Ishikawa (cell line): ENCODE measurements at regions not wholly inside any gene's neighbourhood (a gene's known extent, or its start where the extent isn't known, plus 50 kb on each side); places are given as distances from the start of the nearest gene placed in this dataset.

Experiments used
- CEBPB ChIP-seq: IDR thresholded peaks from 2 replicates; pipeline ENCODE4 v1.6.1; 2012
- CREB1 ChIP-seq: IDR thresholded peaks from 2 replicates; pipeline ENCODE4 v1.6.1; 2012; ENCODE audit warnings: low read depth
- EGR1 ChIP-seq: IDR thresholded peaks from 2 replicates; pipeline ENCODE4 v1.6.1; 2012
- EP300 ChIP-seq: IDR thresholded peaks from 2 replicates; pipeline ENCODE4 v1.6.1; 2012; ENCODE audit warnings: borderline replicate concordance
- FOXM1 ChIP-seq: IDR thresholded peaks from 2 replicates; pipeline ENCODE4 v1.6.1; 2012; ENCODE audit warnings: low read depth, borderline replicate concordance
- NFIC ChIP-seq: IDR thresholded peaks from 2 replicates; pipeline ENCODE4 v1.6.1; 2012
- RAD21 ChIP-seq: IDR thresholded peaks from 2 replicates; pipeline ENCODE4 v1.6.1; 2012; ENCODE audit warnings: low read depth
- TAF1 ChIP-seq: IDR thresholded peaks from 2 replicates; pipeline ENCODE4 v1.6.1; 2012; ENCODE audit warnings: low read depth, mild to moderate bottlenecking
- TCF12 ChIP-seq: IDR thresholded peaks from 2 replicates; pipeline ENCODE4 v1.6.1; 2012; ENCODE audit warnings: low read depth
- TEAD4 ChIP-seq: IDR thresholded peaks from 2 replicates; pipeline ENCODE4 v1.6.1; 2012
- YY1 ChIP-seq: IDR thresholded peaks from 2 replicates; pipeline ENCODE4 v1.6.1; 2012; ENCODE audit warnings: low read depth
- ZBTB7A ChIP-seq: IDR thresholded peaks from 2 replicates; pipeline ENCODE4 v1.6.1; 2012; ENCODE audit warnings: low read depth
- TF ChIP-seq, protein P1 (sequence below): IDR thresholded peaks from 2 replicates; pipeline ENCODE4 v1.6.1; 2012; ENCODE audit warnings: low read depth, mild to moderate bottlenecking
- TF ChIP-seq, protein P2 (sequence below): IDR thresholded peaks from 2 replicates; pipeline ENCODE4 v1.6.1; 2012
- TF ChIP-seq, protein P3 (sequence below): IDR thresholded peaks from 2 replicates; pipeline ENCODE4 v1.6.1; 2012

DNA sequence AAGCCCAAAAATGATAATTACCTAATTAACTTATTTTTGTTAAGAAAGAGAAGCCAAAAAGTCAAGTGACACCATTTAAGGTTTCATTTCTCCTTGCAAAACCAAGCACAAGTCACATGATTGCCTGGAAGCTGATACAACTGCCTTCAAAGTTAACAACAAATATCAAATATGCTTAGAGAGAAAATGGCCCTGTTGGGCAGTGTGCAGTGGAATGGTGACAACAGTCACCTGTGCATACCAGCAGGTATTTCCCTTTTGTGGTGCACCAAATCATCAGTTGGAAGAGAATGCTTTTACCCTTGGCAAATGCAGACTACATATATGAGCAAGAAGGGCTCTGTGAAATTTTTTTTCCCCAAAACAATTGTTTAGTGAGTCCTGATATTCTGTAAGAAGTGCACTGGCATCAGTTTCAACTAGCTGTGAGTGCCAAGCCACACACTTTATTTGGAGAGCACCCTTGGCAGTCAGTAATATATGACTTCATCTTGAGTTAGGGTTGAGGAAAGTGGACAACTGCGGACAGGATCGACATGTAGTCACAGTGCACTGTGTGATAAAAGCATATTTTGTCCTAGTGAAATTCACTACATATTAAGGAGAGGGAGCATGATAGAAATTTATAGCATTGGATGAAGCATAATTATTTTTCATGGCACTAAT, 74.9 kb upstream of the DOCK10 start:
- no peak for TF ChIP-seq EP300
- no peak for TF ChIP-seq FOXM1
- TF ChIP-seq CREB1, result no peak
- TF ChIP-seq TCF12, result no peak
- TF ChIP-seq EGR1, result no peak
- TF ChIP-seq RAD21, result no peak
- TF ChIP-seq YY1, result no peak
- no peak for TF ChIP-seq CEBPB
- TF ChIP-seq TAF1, result no peak
- TF ChIP-seq, protein P1, sequence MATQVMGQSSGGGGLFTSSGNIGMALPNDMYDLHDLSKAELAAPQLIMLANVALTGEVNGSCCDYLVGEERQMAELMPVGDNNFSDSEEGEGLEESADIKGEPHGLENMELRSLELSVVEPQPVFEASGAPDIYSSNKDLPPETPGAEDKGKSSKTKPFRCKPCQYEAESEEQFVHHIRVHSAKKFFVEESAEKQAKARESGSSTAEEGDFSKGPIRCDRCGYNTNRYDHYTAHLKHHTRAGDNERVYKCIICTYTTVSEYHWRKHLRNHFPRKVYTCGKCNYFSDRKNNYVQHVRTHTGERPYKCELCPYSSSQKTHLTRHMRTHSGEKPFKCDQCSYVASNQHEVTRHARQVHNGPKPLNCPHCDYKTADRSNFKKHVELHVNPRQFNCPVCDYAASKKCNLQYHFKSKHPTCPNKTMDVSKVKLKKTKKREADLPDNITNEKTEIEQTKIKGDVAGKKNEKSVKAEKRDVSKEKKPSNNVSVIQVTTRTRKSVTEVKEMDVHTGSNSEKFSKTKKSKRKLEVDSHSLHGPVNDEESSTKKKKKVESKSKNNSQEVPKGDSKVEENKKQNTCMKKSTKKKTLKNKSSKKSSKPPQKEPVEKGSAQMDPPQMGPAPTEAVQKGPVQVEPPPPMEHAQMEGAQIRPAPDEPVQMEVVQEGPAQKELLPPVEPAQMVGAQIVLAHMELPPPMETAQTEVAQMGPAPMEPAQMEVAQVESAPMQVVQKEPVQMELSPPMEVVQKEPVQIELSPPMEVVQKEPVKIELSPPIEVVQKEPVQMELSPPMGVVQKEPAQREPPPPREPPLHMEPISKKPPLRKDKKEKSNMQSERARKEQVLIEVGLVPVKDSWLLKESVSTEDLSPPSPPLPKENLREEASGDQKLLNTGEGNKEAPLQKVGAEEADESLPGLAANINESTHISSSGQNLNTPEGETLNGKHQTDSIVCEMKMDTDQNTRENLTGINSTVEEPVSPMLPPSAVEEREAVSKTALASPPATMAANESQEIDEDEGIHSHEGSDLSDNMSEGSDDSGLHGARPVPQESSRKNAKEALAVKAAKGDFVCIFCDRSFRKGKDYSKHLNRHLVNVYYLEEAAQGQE, result no peak
- TF ChIP-seq TEAD4, result no peak
- TF ChIP-seq, protein P2, sequence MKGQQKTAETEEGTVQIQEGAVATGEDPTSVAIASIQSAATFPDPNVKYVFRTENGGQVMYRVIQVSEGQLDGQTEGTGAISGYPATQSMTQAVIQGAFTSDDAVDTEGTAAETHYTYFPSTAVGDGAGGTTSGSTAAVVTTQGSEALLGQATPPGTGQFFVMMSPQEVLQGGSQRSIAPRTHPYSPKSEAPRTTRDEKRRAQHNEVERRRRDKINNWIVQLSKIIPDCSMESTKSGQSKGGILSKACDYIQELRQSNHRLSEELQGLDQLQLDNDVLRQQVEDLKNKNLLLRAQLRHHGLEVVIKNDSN, result no peak
- TF ChIP-seq, protein P3, sequence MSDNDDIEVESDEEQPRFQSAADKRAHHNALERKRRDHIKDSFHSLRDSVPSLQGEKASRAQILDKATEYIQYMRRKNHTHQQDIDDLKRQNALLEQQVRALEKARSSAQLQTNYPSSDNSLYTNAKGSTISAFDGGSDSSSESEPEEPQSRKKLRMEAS, result no peak

DNA sequence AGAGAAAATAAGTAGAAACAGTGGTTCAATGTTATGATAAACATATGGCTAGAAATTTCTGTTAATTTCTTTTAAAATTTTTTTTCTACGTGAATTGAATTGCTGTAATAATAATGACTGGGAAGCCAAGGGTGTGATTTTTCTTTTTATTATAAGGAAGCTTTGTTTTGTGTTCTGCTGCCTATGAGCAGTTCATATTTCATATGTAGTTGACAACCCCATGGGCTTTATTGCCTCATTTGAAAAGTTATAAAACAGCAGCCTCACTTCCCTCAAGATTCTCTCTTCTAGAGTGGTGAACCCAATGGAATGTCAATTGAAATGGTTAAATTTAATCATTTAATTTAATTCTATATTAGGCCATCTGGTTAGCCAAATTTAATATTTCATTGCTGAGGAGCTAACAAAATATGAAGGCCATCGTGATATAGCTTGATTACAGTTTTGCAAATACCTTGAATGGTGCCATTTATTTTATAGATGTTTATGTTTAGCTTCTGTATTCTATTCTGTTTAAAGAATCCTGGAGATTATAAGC, 72.6 kb upstream of the DOCK10 start:
- no peak for TF ChIP-seq CREB1
- TF ChIP-seq, protein P2, result no peak
- no peak for TF ChIP-seq RAD21
- TF ChIP-seq YY1, result no peak
- TF ChIP-seq, protein P3, result no peak
- TF ChIP-seq, protein P1, result no peak
- no peak for TF ChIP-seq TAF1
- no peak for TF ChIP-seq NFIC
- TF ChIP-seq CEBPB, result no peak
- TF ChIP-seq FOXM1, result no peak
- TF ChIP-seq EP300, result no peak
- no peak for TF ChIP-seq TEAD4
- TF ChIP-seq ZBTB7A, result no peak
- no peak for TF ChIP-seq EGR1
- no peak for TF ChIP-seq TCF12

DNA sequence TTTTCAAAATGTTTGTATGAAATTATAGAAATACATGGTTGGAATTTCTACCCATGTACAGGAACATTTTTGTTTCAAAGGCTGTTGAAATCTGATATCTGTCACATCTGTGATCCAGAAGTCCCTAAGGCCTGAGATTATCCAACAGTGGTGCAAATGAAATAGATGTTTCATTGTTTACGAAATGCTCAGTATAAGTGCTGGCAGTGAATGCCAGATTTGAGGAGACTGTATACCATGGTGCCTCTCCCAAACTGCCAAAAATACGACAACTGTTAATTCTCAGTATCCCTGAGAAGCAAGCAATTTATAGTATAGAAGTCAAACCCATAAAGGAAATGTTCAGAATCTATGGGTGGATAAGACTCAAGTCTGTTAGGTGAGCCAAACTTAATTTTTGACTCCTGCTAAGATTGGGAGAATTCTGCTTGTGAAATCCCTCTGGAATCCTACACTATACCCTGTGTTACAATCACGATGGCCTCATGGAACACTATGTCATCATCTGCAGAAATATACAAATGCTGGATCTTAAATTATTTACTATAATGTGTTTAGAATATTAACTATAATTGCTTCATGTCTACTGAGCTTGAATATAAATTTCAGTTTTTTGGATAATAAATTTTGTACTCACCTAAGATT, 71.2 kb upstream of the DOCK10 start:
- TF ChIP-seq TAF1, result no peak

DNA sequence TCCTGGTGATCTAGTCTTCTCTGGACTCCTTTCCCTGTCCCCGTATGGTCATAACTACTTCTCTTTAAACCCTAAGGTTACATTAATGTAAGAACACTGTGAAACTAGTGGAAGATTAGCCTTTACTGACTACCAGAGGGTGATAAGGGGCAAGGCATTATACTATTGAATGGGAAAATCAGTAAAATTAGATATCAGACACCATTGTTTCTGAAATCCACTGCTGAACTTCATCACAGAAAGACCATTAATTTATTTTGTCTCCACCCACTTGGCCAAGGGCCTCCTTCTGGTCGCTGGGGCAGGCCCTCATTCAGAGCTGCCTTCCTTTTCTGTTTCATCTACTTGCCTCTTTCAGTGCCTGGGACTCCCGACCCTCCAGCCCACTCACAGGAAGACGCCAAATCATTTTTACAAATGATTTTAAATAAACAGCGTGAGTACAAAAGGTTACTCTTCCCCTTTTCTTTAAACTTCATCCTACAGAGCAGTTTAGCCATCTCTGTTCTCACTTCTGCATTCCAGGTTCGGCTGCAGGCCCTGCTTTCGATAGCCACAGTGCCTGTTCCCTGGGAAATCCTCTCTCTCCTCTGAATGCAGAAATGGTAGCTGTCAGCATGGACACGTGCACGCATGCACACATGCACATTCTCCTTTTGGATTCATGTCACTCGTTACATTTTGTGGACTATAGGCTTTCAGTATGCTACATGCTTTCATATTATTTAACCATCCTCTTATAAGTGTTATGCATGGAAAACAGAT, 70.3 kb upstream of the DOCK10 start:
- TF ChIP-seq, protein P1, result no peak
- TF ChIP-seq TEAD4 (no peak), TCF12 (no peak), EP300 (no peak), NFIC (no peak)
- TF ChIP-seq, protein P2, result no peak
- TF ChIP-seq, protein P3, result no peak
